Neuronal stem cell (in vitro differentiated cells): ENCODE measurements at regions not wholly inside any gene's neighbourhood (a gene's known extent, or its start where the extent isn't known, plus 50 kb on each side); places are given as distances from the start of the nearest gene placed in this dataset.

ENCODE experiments used
- DNase-seq: peaks from one replicate; pipeline ENCODE4 v3.0.0-alpha.2; 2013; ENCODE audit warnings: low spot score
- H2AFZ ChIP-seq: one replicate; pipeline ENCODE4 v1.6.1; 2013; ENCODE audit warnings: mild to moderate bottlenecking, low read length, inconsistent platforms
- H2AK5ac ChIP-seq: 2 replicates; pipeline ENCODE4 v1.6.1; 2013; ENCODE audit warnings: low read depth, mild to moderate bottlenecking, inconsistent platforms, low read length, moderate library complexity, mixed read lengths
- H2BK120ac ChIP-seq: 2 replicates; pipeline ENCODE4 v1.6.1; 2013; ENCODE audit warnings: low read depth, mild to moderate bottlenecking, inconsistent platforms, low read length, moderate library complexity, mixed read lengths
- H2BK12ac ChIP-seq: one replicate; pipeline ENCODE4 v1.6.1; 2013; ENCODE audit warnings: low read length, inconsistent platforms
- H2BK15ac ChIP-seq: 2 replicates; pipeline ENCODE4 v1.6.1; 2013; ENCODE audit warnings: mild to moderate bottlenecking, low read length, inconsistent platforms, mixed read lengths
- H2BK5ac ChIP-seq: one replicate; pipeline ENCODE4 v1.6.1; 2013; ENCODE audit warnings: inconsistent platforms, mild to moderate bottlenecking, low read length, moderate library complexity
- H3K14ac ChIP-seq: one replicate; pipeline ENCODE4 v1.6.1; 2013; ENCODE audit warnings: low read length, inconsistent platforms
- H3K18ac ChIP-seq: 2 replicates; pipeline ENCODE4 v1.6.1; 2013; ENCODE audit warnings: low read length, inconsistent platforms
- H3K23ac ChIP-seq: 2 replicates; pipeline ENCODE4 v1.6.1; 2013; ENCODE audit warnings: low read depth, mild to moderate bottlenecking, mixed read lengths, low read length, inconsistent platforms; ENCODE audit not compliant: poor library complexity
- H3K27ac ChIP-seq: replicated peaks from 3 replicates; pipeline ENCODE4 v1.5.1; 2013; ENCODE audit warnings: low read length, inconsistent platforms
- H3K27me3 ChIP-seq, 3 experiments: 2 replicates each; pipeline ENCODE4 v1.6.1; 2013; ENCODE audit warnings: low read length in 3 of 3, mild to moderate bottlenecking in 2 of 3, inconsistent platforms in 1 of 3, low read depth in 1 of 3, mixed read lengths in 1 of 3, moderate library complexity in 1 of 3; ENCODE audit not compliant: control insufficient read depth in 3 of 3, insufficient read depth in 3 of 3
- H3K36me3 ChIP-seq, 2 donors: replicated peaks in 1 of 2; 2 replicates each; pipeline ENCODE4 v1.6.1; 2013; ENCODE audit warnings: low read length in 2 of 2; ENCODE audit not compliant: control insufficient read depth in 2 of 2, insufficient read depth in 2 of 2
- H3K4ac ChIP-seq: 2 replicates; pipeline ENCODE4 v1.6.1; 2013; ENCODE audit warnings: inconsistent platforms, mild to moderate bottlenecking, low read length, moderate library complexity
- H3K4me1 ChIP-seq, 2 donors: 1 replicate in 1 of 2; 2 replicates in 1 of 2; pipeline ENCODE4 v1.6.1; 2013; ENCODE audit warnings: low read length in 2 of 2, low read depth in 1 of 2; ENCODE audit not compliant: control insufficient read depth in 2 of 2, insufficient read depth in 1 of 2
- H3K4me2 ChIP-seq: one replicate; pipeline ENCODE4 v1.6.1; 2013; ENCODE audit warnings: mild to moderate bottlenecking, low read length, inconsistent platforms; ENCODE audit not compliant: insufficient read depth, poor library complexity, severe bottlenecking
- H3K4me3 ChIP-seq, 2 donors: 2 replicates each; pipeline ENCODE4 v1.5.1; 2013; ENCODE audit warnings: low read length in 2 of 2, mild to moderate bottlenecking in 2 of 2, inconsistent platforms in 1 of 2, moderate library complexity in 1 of 2
- H3K79me1 ChIP-seq: one replicate; pipeline ENCODE4 v1.6.1; 2013; ENCODE audit warnings: low read depth, mild to moderate bottlenecking, inconsistent platforms, low read length, moderate library complexity
- H3K9ac ChIP-seq: one replicate; pipeline ENCODE4 v1.6.1; 2013; ENCODE audit warnings: mild to moderate bottlenecking, low read depth, low read length, inconsistent platforms; ENCODE audit not compliant: poor library complexity
- H3K9me3 ChIP-seq, 2 donors: replicated peaks in 1 of 2; 2 replicates each; pipeline versions ENCODE3 to v1.6.1; 2013; ENCODE audit warnings: low read length in 2 of 2, mild to moderate bottlenecking in 2 of 2, inconsistent platforms in 1 of 2, low read depth in 1 of 2, mixed read lengths in 1 of 2, moderate library complexity in 1 of 2; ENCODE audit not compliant: control insufficient read depth in 2 of 2, insufficient read depth in 1 of 2
- H4K8ac ChIP-seq: one replicate; pipeline ENCODE4 v1.6.1; 2013; ENCODE audit warnings: low read depth, mild to moderate bottlenecking, inconsistent platforms, low read length, moderate library complexity
- H4K91ac ChIP-seq: one replicate; pipeline ENCODE4 v1.6.1; 2013; ENCODE audit warnings: low read length, low read depth, mild to moderate bottlenecking, inconsistent platforms; ENCODE audit not compliant: poor library complexity
- WGBS, 2 donors: extraction: QIAGEN DNeasy Blood & Tissue Kit; methylation state at CpG; one replicate each; pipeline ENCODE4 v1.1.7; 2013; ENCODE audit warnings: missing lambda C conversion rate in 2 of 2, mixed read lengths in 1 of 2; ENCODE audit not compliant: insufficient read length in 2 of 2, insufficient replicate concordance in 1 of 2; ENCODE audit errors: extremely low coverage in 2 of 2; 5-methylcytosine and 5-hydroxymethylcytosine counted together

- no peak overlapping the region for H3K4me3 ChIP-seq
- no peak overlapping the region for H2BK12ac ChIP-seq
- H3K9me3 ChIP-seq = no peaks in the 10 kb centered on the region
- H2AK5ac ChIP-seq = no peak overlapping the region
- no peak overlapping the region for H4K8ac ChIP-seq
- H3K4ac ChIP-seq = no peak overlapping the region
- H3K4me2 ChIP-seq = no peak overlapping the region
- peaks cover 9 to 37% of the 10 kb centered on the region in 2 donors for H3K4me1 ChIP-seq
- no CpG with 5 or more reads among the region's 2 CpGs for WGBS, 2 donors
- H3K9ac ChIP-seq = no peak overlapping the region
- no peak overlapping the region for H3K18ac ChIP-seq
- no peak overlapping the region for H3K23ac ChIP-seq
- no peak overlapping the region for H3K27ac ChIP-seq
- no peak overlapping the region for H3K14ac ChIP-seq
- no peaks in the 10 kb centered on the region for H3K79me1 ChIP-seq
- H2BK15ac ChIP-seq = no peak overlapping the region
- no peak overlapping the region for H2BK5ac ChIP-seq
- H3K36me3 ChIP-seq = no peaks in the 10 kb centered on the region
- H4K91ac ChIP-seq = no peak overlapping the region
- no peak for DNase-seq
- H2BK120ac ChIP-seq = no peak overlapping the region
- H2AFZ ChIP-seq = no peak overlapping the region
- H3K27me3 ChIP-seq = no peaks in the 10 kb centered on the region
These were observed 488.6 kb downstream of the CSNK1G3 start for GRCh38 chr5:124000538-124000937.

DNA sequence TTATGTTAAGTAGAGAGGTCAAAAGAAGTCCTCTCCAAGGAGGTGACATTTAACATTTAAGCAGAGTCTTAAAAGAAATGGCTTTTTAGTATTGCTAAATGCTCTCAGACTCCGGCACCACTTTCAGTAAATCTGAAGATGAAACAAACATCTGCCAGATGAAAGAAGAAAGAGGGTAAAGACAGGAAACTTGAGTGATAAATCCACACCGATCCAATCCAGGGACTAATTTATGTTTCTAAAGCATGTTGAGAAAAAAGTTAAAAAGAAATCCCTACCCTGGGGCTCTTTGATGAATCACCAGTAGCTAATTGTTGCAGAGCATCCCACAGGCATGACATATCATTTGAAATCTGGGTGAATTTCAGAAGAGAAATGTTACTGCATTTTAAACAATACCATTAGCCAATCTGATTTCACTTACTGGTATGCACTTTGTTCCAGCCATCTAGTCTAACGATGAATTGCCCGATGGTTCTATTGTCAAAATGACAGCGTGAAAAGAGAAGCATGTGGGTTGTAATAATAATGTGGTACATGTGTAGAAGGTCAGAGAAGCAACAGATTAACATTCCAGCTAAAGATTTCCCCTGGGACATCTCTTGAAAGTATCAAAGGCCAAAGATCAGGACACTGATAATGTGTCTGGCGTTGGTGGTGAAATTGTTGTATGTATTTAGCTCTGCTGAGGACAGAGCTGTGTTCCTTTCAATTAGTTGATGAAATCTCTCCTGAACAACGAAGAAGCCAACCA is 485.7 kb downstream of the CSNK1G3 start:
- Histone ChIP-seq H2BK12ac (no peak overlapping the region), H3K4me3 (no peak overlapping the region), H2AK5ac (no peak overlapping the region), H3K23ac (no peak overlapping the region), H3K9ac (no peak overlapping the region), H3K79me1 (no peaks in the 10 kb centered on the region), H3K14ac (no peak overlapping the region), H4K8ac (no peak overlapping the region), H2AFZ (no peak overlapping the region), H3K9me3 (no peaks in the 10 kb centered on the region), H4K91ac (no peak overlapping the region), H3K4me2 (no peak overlapping the region), H3K4me1 (peaks cover 10 to 38% of the 10 kb centered on the region in 2 donors), H3K36me3 (no peaks in the 10 kb centered on the region), H3K18ac (no peak overlapping the region), H3K4ac (no peak overlapping the region), H2BK120ac (no peak overlapping the region), H2BK15ac (no peak overlapping the region), H2BK5ac (no peak overlapping the region), H3K27ac (peak overlapping the region; percentile 3), H3K27me3 (no peaks in the 10 kb centered on the region)
- WGBS, 2 donors = no CpG with 5 or more reads among the region's 7 CpGs
- DNase-seq = peak; percentile 35

GRCh38 chr5:123997064-123997461 is 485.1 kb downstream of the CSNK1G3 start:
- no peak overlapping the region for H3K14ac ChIP-seq
- H2BK5ac ChIP-seq = no peak overlapping the region
- no peak overlapping the region for H4K8ac ChIP-seq
- no peaks in the 10 kb centered on the region for H3K27me3 ChIP-seq
- no peak overlapping the region for H3K27ac ChIP-seq
- H2AK5ac ChIP-seq = no peak overlapping the region
- no peak overlapping the region for H3K4me2 ChIP-seq
- H2AFZ ChIP-seq = no peak overlapping the region
- H2BK15ac ChIP-seq = no peak overlapping the region
- H2BK120ac ChIP-seq = no peak overlapping the region
- no peak overlapping the region for H3K18ac ChIP-seq
- no peak overlapping the region for H3K4ac ChIP-seq
- no peaks in the 10 kb centered on the region for H3K9me3 ChIP-seq
- no peak overlapping the region for H2BK12ac ChIP-seq
- no peaks in the 10 kb centered on the region for H3K79me1 ChIP-seq
- H3K36me3 ChIP-seq = no peaks in the 10 kb centered on the region
- H3K23ac ChIP-seq = no peak overlapping the region
- peaks cover 10 to 40% of the 10 kb centered on the region in 2 donors for H3K4me1 ChIP-seq
- no peak overlapping the region for H4K91ac ChIP-seq
- DNase-seq = no peak
- no peak overlapping the region for H3K4me3 ChIP-seq
- no peak overlapping the region for H3K9ac ChIP-seq

GRCh38 chr5:123992641-123993040 is 480.7 kb downstream of the CSNK1G3 start:
- Histone ChIP-seq H3K9ac (no peak overlapping the region), H3K4ac (no peak overlapping the region), H3K4me1 (peaks cover 8 to 18% of the 10 kb centered on the region in 2 donors), H4K91ac (no peak overlapping the region), H3K9me3 (peaks cover 2 to 7% of the 10 kb centered on the region in 2 donors), H3K79me1 (no peaks in the 10 kb centered on the region), H3K27me3 (no peaks in the 10 kb centered on the region), H3K23ac (no peak overlapping the region), H2AK5ac (no peak overlapping the region), H3K18ac (no peak overlapping the region), H3K14ac (no peak overlapping the region), H3K27ac (no peak overlapping the region), H2AFZ (no peak overlapping the region), H3K4me2 (no peak overlapping the region), H3K36me3 (no peaks in the 10 kb centered on the region), H2BK120ac (no peak overlapping the region), H2BK5ac (no peak overlapping the region), H3K4me3 (no peak overlapping the region), H2BK12ac (no peak overlapping the region), H2BK15ac (no peak overlapping the region), H4K8ac (no peak overlapping the region)
- DNase-seq = no peak
- no CpG with 5 or more reads among the region's 2 CpGs for WGBS, 2 donors
